ENCODE measurements at regions not wholly inside any gene's neighbourhood (a gene's known extent, or its start where the extent isn't known, plus 50 kb on each side); places are given as distances from the start of the nearest gene placed in this dataset.
"Not testable (repeated sequence)": the region's sequence is repeated elsewhere in the genome, so short reads cannot be mapped to it uniquely, and the experiment has no call there.

GRCh38 chr13:64725492-64725891 is 2504.6 kb downstream of the PCDH9 start:
- Histone ChIP-seq H3K4me1 (ENCODE audit: control insufficient read depth, insufficient read depth, low read length) (no peaks in the 10 kb centered on the region), H3K9me3 (ENCODE audit: control insufficient read depth, low read depth, low read length) (no peaks in the 10 kb centered on the region), H3K27me3 (ENCODE audit: control insufficient read depth, insufficient read depth, low read length) (no peaks in the 10 kb centered on the region), H3K36me3 (ENCODE audit: control insufficient read depth, insufficient read depth, low read length) (no peaks in the 10 kb centered on the region), H3K27ac (ENCODE audit: low read length) (no peak overlapping the region), H3K4me3 (ENCODE audit: low read length) (no peak overlapping the region)
- DNase-seq, result no peak
- WGBS (ENCODE audit: insufficient coverage, low lambda C conversion rate), result 95% methylated on average over 6 of the region's 7 CpGs

- peak; percentile 11 to 12 for DNase-seq
- H3K4me1 ChIP-seq (ENCODE audit: control insufficient read depth, insufficient read depth, low read length), result no peaks in the 10 kb centered on the region
- H3K36me3 ChIP-seq (ENCODE audit: control insufficient read depth, insufficient read depth, low read length), result no peaks in the 10 kb centered on the region
- H3K9me3 ChIP-seq (ENCODE audit: control insufficient read depth, low read depth, low read length), result no peaks in the 10 kb centered on the region
- no peak overlapping the region for H3K4me3 ChIP-seq (ENCODE audit: low read length)
- no peaks in the 10 kb centered on the region for H3K27me3 ChIP-seq (ENCODE audit: control insufficient read depth, insufficient read depth, low read length)
- no peak overlapping the region for H3K27ac ChIP-seq (ENCODE audit: low read length)
- no CpG with 5 or more reads among the region's 2 CpGs for WGBS (ENCODE audit: insufficient coverage, low lambda C conversion rate)
These were observed 2506.4 kb downstream of the PCDH9 start for GRCh38 chr13:64723724-64724123.

- Histone ChIP-seq H3K9me3 (ENCODE audit: control insufficient read depth, low read depth, low read length) (no peaks in the 10 kb centered on the region), H3K27ac (ENCODE audit: low read length) (no peak overlapping the region), H3K27me3 (ENCODE audit: control insufficient read depth, insufficient read depth, low read length) (no peaks in the 10 kb centered on the region), H3K4me1 (ENCODE audit: control insufficient read depth, insufficient read depth, low read length) (no peaks in the 10 kb centered on the region), H3K4me3 (ENCODE audit: low read length) (no peak overlapping the region), H3K36me3 (ENCODE audit: control insufficient read depth, insufficient read depth, low read length) (no peaks in the 10 kb centered on the region)
- WGBS (ENCODE audit: insufficient coverage, low lambda C conversion rate), result no CpG with 5 or more reads among the region's 2 CpGs
- no peak for DNase-seq
These were observed 2512.0 kb downstream of the PCDH9 start for GRCh38 chr13:64718116-64718515.

- H3K27ac ChIP-seq (ENCODE audit: low read length), result no peak overlapping the region
- no peak overlapping the region for H3K4me3 ChIP-seq (ENCODE audit: low read length)
- DNase-seq, result no peak
- no peaks in the 10 kb centered on the region for H3K4me1 ChIP-seq (ENCODE audit: control insufficient read depth, insufficient read depth, low read length)
- WGBS (ENCODE audit: insufficient coverage, low lambda C conversion rate), result 70% methylated on average over 2 of the region's 2 CpGs
- H3K27me3 ChIP-seq (ENCODE audit: control insufficient read depth, insufficient read depth, low read length), result no peaks in the 10 kb centered on the region
- H3K36me3 ChIP-seq (ENCODE audit: control insufficient read depth, insufficient read depth, low read length), result no peaks in the 10 kb centered on the region
- no peaks in the 10 kb centered on the region for H3K9me3 ChIP-seq (ENCODE audit: control insufficient read depth, low read depth, low read length)
These were observed 2513.2 kb downstream of the PCDH9 start for GRCh38 chr13:64716936-64717335.

GRCh38 chr13:64709079-64709478 is 2521.1 kb downstream of the PCDH9 start:
- Histone ChIP-seq H3K27ac (ENCODE audit: low read length) (no peak overlapping the region), H3K27me3 (ENCODE audit: control insufficient read depth, insufficient read depth, low read length) (no peaks in the 10 kb centered on the region), H3K4me3 (ENCODE audit: low read length) (no peak overlapping the region), H3K4me1 (ENCODE audit: control insufficient read depth, insufficient read depth, low read length) (peaks cover 4% of the 10 kb centered on the region), H3K9me3 (ENCODE audit: control insufficient read depth, low read depth, low read length) (no peaks in the 10 kb centered on the region), H3K36me3 (ENCODE audit: control insufficient read depth, insufficient read depth, low read length) (no peaks in the 10 kb centered on the region)
- DNase-seq, result peak; percentile 5 to 25
- 58% methylated on average over 3 of the region's 6 CpGs for whole genome bisulfite sequencing (ENCODE audit: insufficient coverage, low lambda C conversion rate)

- Histone ChIP-seq H3K9me3 (ENCODE audit: control insufficient read depth, low read depth, low read length) (no peaks in the 10 kb centered on the region), H3K4me3 (ENCODE audit: low read length) (no peak overlapping the region), H3K4me1 (ENCODE audit: control insufficient read depth, insufficient read depth, low read length) (peaks cover 4% of the 10 kb centered on the region), H3K27ac (ENCODE audit: low read length) (peak overlapping the region; percentile 53), H3K36me3 (ENCODE audit: control insufficient read depth, insufficient read depth, low read length) (no peaks in the 10 kb centered on the region), H3K27me3 (ENCODE audit: control insufficient read depth, insufficient read depth, low read length) (no peaks in the 10 kb centered on the region)
- DNase-seq, result peak; percentile 45 to 66
- WGBS (ENCODE audit: insufficient coverage, low lambda C conversion rate), result no CpG with 5 or more reads among the region's 6 CpGs
These were observed 2526.0 kb downstream of the PCDH9 start for GRCh38 chr13:64704121-64704649.

- Histone ChIP-seq H3K9me3 (ENCODE audit: control insufficient read depth, low read depth, low read length) (no peaks in the 10 kb centered on the region), H3K36me3 (ENCODE audit: control insufficient read depth, insufficient read depth, low read length) (no peaks in the 10 kb centered on the region), H3K27ac (ENCODE audit: low read length) (no peak overlapping the region), H3K27me3 (ENCODE audit: control insufficient read depth, insufficient read depth, low read length) (no peaks in the 10 kb centered on the region), H3K4me1 (ENCODE audit: control insufficient read depth, insufficient read depth, low read length) (no peaks in the 10 kb centered on the region), H3K4me3 (ENCODE audit: low read length) (no peak overlapping the region)
- 100% methylated on average over 1 of the region's 2 CpGs for WGBS (ENCODE audit: insufficient coverage, low lambda C conversion rate)
- no peak for DNase-seq
These were observed 2532.9 kb downstream of the PCDH9 start for GRCh38 chr13:64697226-64697625.

GRCh38 chr13:64688893-64689677 is 2541.1 kb downstream of the PCDH9 start:
- 88% methylated on average over 3 of the region's 4 CpGs for WGBS (ENCODE audit: insufficient coverage, low lambda C conversion rate)
- no peak for DNase-seq
- no peaks in the 10 kb centered on the region for H3K27me3 ChIP-seq (ENCODE audit: control insufficient read depth, insufficient read depth, low read length)

GRCh38 chr13:64686536-64686935 is 2543.6 kb downstream of the PCDH9 start:
- not testable (repeated sequence) for H3K9me3 ChIP-seq (ENCODE audit: control insufficient read depth, low read depth, low read length); H3K4me1 ChIP-seq (ENCODE audit: control insufficient read depth, insufficient read depth, low read length); H3K4me3 ChIP-seq (ENCODE audit: low read length); H3K36me3 ChIP-seq (ENCODE audit: control insufficient read depth, insufficient read depth, low read length); DNase-seq; H3K27ac ChIP-seq (ENCODE audit: low read length); H3K27me3 ChIP-seq (ENCODE audit: control insufficient read depth, insufficient read depth, low read length)
- 75% methylated on average over 1 of the region's 4 CpGs for WGBS (ENCODE audit: insufficient coverage, low lambda C conversion rate)

More at GRCh38 chr13:64688893-64689677, 2541.1 kb downstream of the PCDH9 start:
- Histone ChIP-seq H3K27ac (ENCODE audit: low read length) (no peak overlapping the region), H3K4me3 (ENCODE audit: low read length) (no peak overlapping the region), H3K9me3 (ENCODE audit: control insufficient read depth, low read depth, low read length) (no peaks in the 10 kb centered on the region), H3K36me3 (ENCODE audit: control insufficient read depth, insufficient read depth, low read length) (no peaks in the 10 kb centered on the region), H3K4me1 (ENCODE audit: control insufficient read depth, insufficient read depth, low read length) (no peaks in the 10 kb centered on the region)

GRCh38 chr13:64684685-64685431 is 2545.3 kb downstream of the PCDH9 start:
- DNase-seq, result no peak
- H3K4me3 ChIP-seq (ENCODE audit: low read length), result no peak overlapping the region
- H3K4me1 ChIP-seq (ENCODE audit: control insufficient read depth, insufficient read depth, low read length), result no peaks in the 10 kb centered on the region
- H3K27me3 ChIP-seq (ENCODE audit: control insufficient read depth, insufficient read depth, low read length), result no peaks in the 10 kb centered on the region
- no peaks in the 10 kb centered on the region for H3K36me3 ChIP-seq (ENCODE audit: control insufficient read depth, insufficient read depth, low read length)
- WGBS (ENCODE audit: insufficient coverage, low lambda C conversion rate), result 50% methylated on average over 1 of the region's 7 CpGs
- H3K9me3 ChIP-seq (ENCODE audit: control insufficient read depth, low read depth, low read length), result no peaks in the 10 kb centered on the region
- H3K27ac ChIP-seq (ENCODE audit: low read length), result no peak overlapping the region
